VCaP (cell line): ENCODE measurements at regions not wholly inside any gene's neighbourhood (a gene's known extent, or its start where the extent isn't known, plus 50 kb on each side); places are given as distances from the start of the nearest gene placed in this dataset.

ENCODE experiments used
- H3K27ac ChIP-seq: fragments of 450-650 bp; 2 replicates; pipeline ENCODE4 v1.5.1; 2017
- CTCF ChIP-seq: fragments of 450-650 bp; conservative IDR thresholded peaks from 2 replicates; pipeline ENCODE4 v1.5.1; 2017; ENCODE audit warnings: mild to moderate bottlenecking, moderate library complexity

GRCh38 chr15:31269816-31270575, 56.6 kb upstream of the KLF13 start:
- no peak for TF ChIP-seq CTCF
- H3K27ac ChIP-seq: no peak overlapping the region

- no peak overlapping the region for H3K27ac ChIP-seq
- TF ChIP-seq CTCF: no peak
These were observed 55.9 kb upstream of the KLF13 start for GRCh38 chr15:31270767-31271166.

DNA sequence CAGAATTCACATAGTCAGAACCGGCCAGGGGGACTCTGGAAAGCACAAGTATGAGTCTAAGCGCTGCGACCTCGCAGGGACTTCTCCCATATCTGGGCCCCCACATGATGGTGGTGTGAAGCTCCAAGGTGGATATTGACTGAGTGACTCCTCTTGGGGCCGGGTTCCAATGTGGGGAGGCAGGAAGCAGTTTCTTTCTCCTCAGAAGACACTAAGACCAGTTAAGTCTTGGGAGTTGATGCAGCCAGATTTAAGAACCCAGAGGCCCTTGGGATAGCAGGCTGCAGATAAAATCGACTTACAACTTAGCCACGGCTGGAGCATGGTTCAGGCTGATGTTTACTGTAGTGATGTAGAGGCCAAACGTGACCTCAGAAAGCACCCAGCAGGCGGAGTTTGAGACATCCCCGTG, 55.4 kb upstream of the KLF13 start:
- no peak overlapping the region for H3K27ac ChIP-seq
- TF ChIP-seq CTCF: no peak

GRCh38 chr15:31271711-31272557, 54.7 kb upstream of the KLF13 start:
- TF ChIP-seq CTCF: no peak
- H3K27ac ChIP-seq: peak overlapping the region; percentile 82; the same call in 1 of the 2 replicates

DNA sequence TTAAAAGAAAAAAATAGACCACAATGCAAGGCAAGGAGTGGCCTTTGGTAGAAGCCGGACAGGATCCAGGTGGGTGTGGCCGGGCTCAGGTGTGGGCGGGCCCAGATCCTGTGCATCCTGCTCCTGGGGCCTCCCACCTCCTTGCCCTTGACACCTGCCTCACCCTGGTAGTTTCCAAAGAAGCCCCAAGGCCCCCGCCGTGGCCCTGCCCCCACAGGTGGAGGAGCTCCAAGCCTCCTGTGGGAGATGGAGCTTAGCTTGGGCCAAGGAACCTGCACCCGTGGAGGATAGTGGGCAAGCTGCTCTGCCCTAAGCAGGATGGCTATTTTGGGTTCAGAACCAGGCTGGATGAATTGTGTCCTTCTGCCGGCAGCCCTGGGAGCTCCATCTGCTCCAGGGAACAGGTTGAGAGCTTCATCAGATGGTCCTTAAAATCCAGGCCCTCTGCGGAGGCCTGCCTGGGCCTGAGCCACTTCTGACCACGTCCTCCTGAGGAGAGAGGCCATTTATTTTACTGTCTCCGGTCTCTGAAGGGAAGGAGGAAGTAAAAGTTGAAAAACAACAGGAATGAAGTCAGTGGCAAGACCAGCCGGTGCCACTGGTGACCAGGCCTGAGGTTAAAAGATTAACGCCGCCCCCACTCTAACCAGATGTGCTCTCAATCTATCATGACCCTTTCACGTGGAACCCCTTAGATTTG, 53.9 kb upstream of the KLF13 start:
- peak overlapping the region; percentile 82; the same call in 1 of the 2 replicates for H3K27ac ChIP-seq
- TF ChIP-seq CTCF: no peak

- H3K27ac ChIP-seq: peak overlapping the region; percentile 82
- TF ChIP-seq CTCF: no peak
These were observed 53.2 kb upstream of the KLF13 start for GRCh38 chr15:31273258-31273941.
